IMR-90 (cell line): ENCODE measurements at regions not wholly inside any gene's neighbourhood (a gene's known extent, or its start where the extent isn't known, plus 50 kb on each side); places are given as distances from the start of the nearest gene placed in this dataset.

ENCODE experiments used
- ATAC-seq: fragments of 200-7000 bp; cut with Tn5 transposase; 2 replicates; pipeline ENCODE4 v1.9.1; 2020; ENCODE audit warnings: low read depth, mild to moderate bottlenecking, moderate library complexity
- BruUV-seq: library from RNA; stranded (reverse); fragments of 400-500 nt; replicated peaks from 2 replicates; lab custom pipeline; 2021; lab: Mats Ljungman, UMichigan
- CTCF ChIA-PET: fragments of 300-600 bp; formaldehyde crosslinking; extraction: SDS; loops from one replicate; lab custom pipeline; 2021; ENCODE audit warnings: antibody characterized with exemption; lab: Yijun Ruan, JAX
- POLR2A ChIA-PET: fragments of 300-600 bp; sonication (Branson Sonifier 250); formaldehyde crosslinking; loops from one replicate; lab custom pipeline; 2022; ENCODE audit warnings: antibody characterized with exemption; ENCODE audit not compliant: unreplicated experiment; lab: Charles Lee
- DNase-seq: peaks from one replicate; pipeline ENCODE4 v3.0.0; 2013
- H2AFZ ChIP-seq: replicated peaks from 2 replicates; pipeline ENCODE3; 2013; ENCODE audit warnings: low read length, mild to moderate bottlenecking; ENCODE audit not compliant: poor library complexity
- H2AK5ac ChIP-seq: 2 replicates; pipeline ENCODE4 v1.6.1; 2013; ENCODE audit warnings: low read depth, low read length, inconsistent platforms
- H2AK9ac ChIP-seq: replicated peaks from 2 replicates; pipeline ENCODE3; 2013; ENCODE audit warnings: mild to moderate bottlenecking, low read depth, low read length, moderate library complexity; ENCODE audit not compliant: poor library complexity
- H2BK120ac ChIP-seq: 2 replicates; pipeline ENCODE4 v1.6.1; 2013; ENCODE audit warnings: low read depth, low read length, inconsistent platforms
- H2BK15ac ChIP-seq: 3 replicates; pipeline ENCODE4 v1.6.1; 2013; ENCODE audit warnings: low read depth, low read length, inconsistent platforms
- H2BK20ac ChIP-seq: 2 replicates; pipeline ENCODE4 v1.6.1; 2013; ENCODE audit warnings: low read depth, mild to moderate bottlenecking, inconsistent platforms, low read length, moderate library complexity
- H2BK5ac ChIP-seq: 2 replicates; pipeline ENCODE4 v1.6.1; 2013; ENCODE audit warnings: mild to moderate bottlenecking, low read depth, low read length, inconsistent platforms; ENCODE audit not compliant: poor library complexity, severe bottlenecking
- H3K14ac ChIP-seq: replicated peaks from 2 replicates; pipeline ENCODE4 v1.6.1; 2013; ENCODE audit warnings: low read depth, low read length, inconsistent platforms
- H3K18ac ChIP-seq: 2 replicates; pipeline ENCODE4 v1.6.1; 2013; ENCODE audit warnings: low read depth, low read length, control low read depth
- H3K23ac ChIP-seq: 2 replicates; pipeline ENCODE4 v1.6.1; 2013; ENCODE audit warnings: low read depth, low read length, inconsistent platforms
- H3K27ac ChIP-seq: 2 replicates; pipeline ENCODE4 v1.5.1; 2013; ENCODE audit warnings: mild to moderate bottlenecking, control low read depth, low read length; ENCODE audit not compliant: insufficient read depth
- H3K27me3 ChIP-seq: 2 replicates; pipeline ENCODE4 v1.6.1; 2013; ENCODE audit warnings: low read length; ENCODE audit not compliant: control insufficient read depth, insufficient read depth
- H3K36me3 ChIP-seq: 2 replicates; pipeline ENCODE4 v1.6.1; 2013; ENCODE audit warnings: low read length, mixed read lengths; ENCODE audit not compliant: control insufficient read depth, insufficient read depth
- H3K4ac ChIP-seq: 2 replicates; pipeline ENCODE4 v1.6.1; 2013; ENCODE audit warnings: low read depth, low read length, inconsistent platforms
- H3K4me1 ChIP-seq: 2 replicates; pipeline ENCODE4 v1.6.1; 2013; ENCODE audit warnings: low read length, mixed read lengths; ENCODE audit not compliant: control insufficient read depth, insufficient read depth
- H3K4me2 ChIP-seq: 2 replicates; pipeline ENCODE4 v1.6.1; 2013; ENCODE audit warnings: low read depth, mild to moderate bottlenecking, control low read depth, low read length, moderate library complexity
- H3K4me3 ChIP-seq: 2 replicates; pipeline ENCODE4 v1.5.1; 2013; ENCODE audit warnings: low read depth, mild to moderate bottlenecking, control low read depth, low read length, moderate library complexity; ENCODE audit not compliant: insufficient read depth
- H3K56ac ChIP-seq: 2 replicates; pipeline ENCODE4 v1.6.1; 2013; ENCODE audit warnings: low read length, inconsistent platforms; ENCODE audit not compliant: insufficient read depth; ENCODE audit errors: extremely low read depth
- H3K79me1 ChIP-seq, 2 experiments: 2 replicates each; pipeline ENCODE4 v1.6.1; 2013; ENCODE audit warnings: low read length in 2 of 2, inconsistent platforms in 1 of 2, low read depth in 1 of 2
- H3K9ac ChIP-seq: 2 replicates; pipeline ENCODE4 v1.6.1; 2013; ENCODE audit warnings: low read depth, low read length, control low read depth
- H3K9me1 ChIP-seq: 2 replicates; pipeline ENCODE4 v1.6.1; 2013; ENCODE audit warnings: low read length, inconsistent platforms; ENCODE audit not compliant: insufficient read depth
- H3K9me3 ChIP-seq: 2 replicates; pipeline ENCODE4 v1.6.1; 2013; ENCODE audit warnings: low read length; ENCODE audit not compliant: control insufficient read depth, insufficient read depth
- H4K20me1 ChIP-seq: 2 replicates; pipeline ENCODE4 v1.6.1; 2013; ENCODE audit warnings: low read length, inconsistent platforms; ENCODE audit not compliant: insufficient read depth
- H4K5ac ChIP-seq: 2 replicates; pipeline ENCODE4 v1.6.1; 2013; ENCODE audit warnings: mild to moderate bottlenecking, low read depth, low read length, control low read depth
- H4K8ac ChIP-seq, 2 experiments: 2 replicates each; pipeline ENCODE4 v1.6.1; 2013; ENCODE audit warnings: low read depth in 2 of 2, low read length in 2 of 2, control low read depth in 1 of 2, inconsistent platforms in 1 of 2
- H4K91ac ChIP-seq: 2 replicates; pipeline ENCODE4 v1.6.1; 2013; ENCODE audit warnings: low read depth, low read length, inconsistent platforms; ENCODE audit not compliant: insufficient read depth
- BHLHE40 ChIP-seq: fragments of 150-350 bp; IDR thresholded peaks from 2 replicates; pipeline ENCODE4 v1.6.1; 2016; ENCODE audit warnings: mild to moderate bottlenecking, low read depth, low read length
- CHD1 ChIP-seq: IDR thresholded peaks from 2 replicates; pipeline ENCODE4 v1.6.1; 2012; ENCODE audit warnings: low read depth, low read length, improper control_type of control experiment
- CTCF ChIP-seq: conservative IDR thresholded peaks from 2 replicates; pipeline ENCODE4 v1.5.1; 2012; ENCODE audit warnings: mild to moderate bottlenecking, low read depth, low read length, improper control_type of control experiment
- FOS ChIP-seq: fragments of 150-350 bp; IDR thresholded peaks from 2 replicates; pipeline ENCODE4 v1.6.1; 2016; ENCODE audit warnings: low read depth, low read length
- MAFK ChIP-seq: IDR thresholded peaks from 2 replicates; pipeline ENCODE4 v1.6.1; 2012; ENCODE audit warnings: low read depth, low read length, improper control_type of control experiment
- MXI1 ChIP-seq: IDR thresholded peaks from 2 replicates; pipeline ENCODE4 v1.6.1; 2012; ENCODE audit warnings: low read depth, mild to moderate bottlenecking, low read length, moderate library complexity, borderline replicate concordance
- RCOR1 ChIP-seq: IDR thresholded peaks from 2 replicates; pipeline ENCODE4 v1.6.1; 2012; ENCODE audit warnings: mild to moderate bottlenecking, low read length, improper control_type of control experiment; ENCODE audit not compliant: insufficient replicate concordance
- RFX5 ChIP-seq: IDR thresholded peaks from 2 replicates; pipeline ENCODE4 v1.8.0; 2012; ENCODE audit warnings: low read depth, mild to moderate bottlenecking, low read length, moderate library complexity
- SMC3 ChIP-seq: fragments of 150-350 bp; IDR thresholded peaks from 2 replicates; pipeline ENCODE4 v1.6.1; 2016; ENCODE audit warnings: low read depth, mild to moderate bottlenecking, antibody characterized with exemption, low read length, moderate library complexity
- WGBS, 2 experiments: methylation state at CpG; one replicate each; pipeline versions ENCODE4 v1.1.5 to v1.1.7; 2013; ENCODE audit warnings: missing lambda C conversion rate in 2 of 2; ENCODE audit not compliant: insufficient read length in 1 of 2; ENCODE audit errors: extremely low coverage in 2 of 2; 5-methylcytosine and 5-hydroxymethylcytosine counted together
- dilution Hi-C: fragments of 300-500 bp; cut with HindIII; formaldehyde crosslinking; loops from one replicate; pipeline ENCODE4 v1.14.3; 2018; ENCODE audit warnings: low sequenced_read_pairs; ENCODE audit not compliant: unreplicated experiment
- in situ Hi-C: fragments of 300-500 bp; cut with MboI; formaldehyde crosslinking; loops from 3 replicates; pipeline ENCODE4 v1.14.3; 2019; ENCODE audit warnings: low sequenced_read_pairs, inconsistent platforms, mixed read lengths
- intact Hi-C: fragments of 100-400 bp; cut with micrococcal nuclease; formaldehyde crosslinking; loops from 2 replicates; pipeline ENCODE4 v1.10.0; 2022

DNA sequence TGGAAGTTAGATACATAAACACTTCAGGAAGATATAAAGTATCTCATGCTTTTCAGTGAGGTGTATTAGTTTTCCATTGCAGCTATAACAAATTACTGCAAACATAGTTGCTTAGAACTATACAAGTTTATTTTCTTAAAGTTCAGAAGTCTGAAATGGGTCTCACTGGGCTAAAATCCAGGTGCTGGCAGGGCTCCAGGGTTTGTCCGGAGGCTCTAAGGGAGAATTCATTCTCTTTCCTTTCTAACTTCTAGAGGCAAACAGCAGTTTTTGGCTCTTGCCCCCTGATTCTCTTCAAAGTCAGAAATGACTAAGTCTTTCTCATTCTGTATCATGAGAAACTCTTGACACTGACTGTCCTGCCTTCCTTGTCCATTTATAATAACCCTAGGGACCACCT is 138.8 kb downstream of the AASDHPPT start:
- no peak for TF ChIP-seq RCOR1
- TF ChIP-seq FOS: no peak
- TF ChIP-seq SMC3: no peak
- no peak for TF ChIP-seq MAFK
- no peak for TF ChIP-seq CHD1
- TF ChIP-seq RFX5: no peak
- TF ChIP-seq CTCF: no peak
- no peak for TF ChIP-seq BHLHE40
- no peak for TF ChIP-seq MXI1
- Histone ChIP-seq H4K5ac (no peak overlapping the region), H3K9me3 (no peaks in the 10 kb centered on the region), H4K8ac (no peak overlapping the region), H3K14ac (no peak overlapping the region), H3K9ac (no peak overlapping the region), H3K4me2 (no peak overlapping the region), H2BK120ac (no peak overlapping the region), H3K9me1 (no peaks in the 10 kb centered on the region), H2BK15ac (no peak overlapping the region), H2AFZ (no peak overlapping the region), H2AK5ac (no peak overlapping the region), H3K36me3 (no peaks in the 10 kb centered on the region), H2AK9ac (no peak overlapping the region), H3K4ac (no peak overlapping the region), H3K23ac (no peak overlapping the region), H2BK20ac (no peak overlapping the region), H3K56ac (no peak overlapping the region), H3K18ac (no peak overlapping the region), H3K27ac (no peak overlapping the region), H2BK5ac (no peak overlapping the region), H3K79me1 (no peaks in the 10 kb centered on the region), H4K20me1 (no peaks in the 10 kb centered on the region), H4K91ac (no peak overlapping the region), H3K27me3 (no peaks in the 10 kb centered on the region; the same call in 1 of the 2 replicates), H3K4me3 (no peak overlapping the region), H3K4me1 (no peaks in the 10 kb centered on the region)
- ChIA-PET POLR2A (no interaction called here), CTCF (no interaction called here)
- in situ Hi-C loops (no loop called here), dilution Hi-C loops (no loop called here), intact Hi-C loops (no loop called here)
- ATAC-seq (no peak), DNase-seq (no peak)
- BruUV-seq: no TSS peak
- WGBS, 2 experiments: no CpG with 5 or more reads among the region's 1 CpG
